GM18502 (cell line): ENCODE measurements at regions not wholly inside any gene's neighbourhood (a gene's known extent, or its start where the extent isn't known, plus 50 kb on each side); places are given as distances from the start of the nearest gene placed in this dataset.

ENCODE experiments used
- ATAC-seq: cut with Tn5 transposase; IDR thresholded peaks from one replicate; pipeline ENCODE4 v1.9.1; 2021; ENCODE audit warnings: mild to moderate bottlenecking; ENCODE audit not compliant: unreplicated experiment, poor library complexity

DNA sequence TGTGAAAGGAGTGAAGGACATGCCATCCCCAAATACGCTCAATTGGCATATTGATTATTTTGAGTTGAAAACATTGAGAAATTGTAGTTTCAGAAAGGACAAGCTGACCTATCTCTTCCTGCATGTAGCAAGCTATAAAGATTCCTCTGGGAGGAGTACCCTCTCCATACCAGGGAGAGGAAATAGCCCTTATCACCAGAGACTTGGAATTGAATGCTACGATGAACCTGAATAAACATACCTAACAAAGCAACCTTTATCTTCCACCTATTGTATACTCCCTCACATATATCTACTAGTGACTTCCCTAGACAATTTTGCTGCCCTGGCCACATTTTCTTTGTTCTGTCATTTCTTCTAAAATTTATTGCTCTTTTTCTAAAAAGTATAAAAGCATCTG lies 150.2 kb upstream of the EEPD1 start:
- no peak for ATAC-seq

DNA sequence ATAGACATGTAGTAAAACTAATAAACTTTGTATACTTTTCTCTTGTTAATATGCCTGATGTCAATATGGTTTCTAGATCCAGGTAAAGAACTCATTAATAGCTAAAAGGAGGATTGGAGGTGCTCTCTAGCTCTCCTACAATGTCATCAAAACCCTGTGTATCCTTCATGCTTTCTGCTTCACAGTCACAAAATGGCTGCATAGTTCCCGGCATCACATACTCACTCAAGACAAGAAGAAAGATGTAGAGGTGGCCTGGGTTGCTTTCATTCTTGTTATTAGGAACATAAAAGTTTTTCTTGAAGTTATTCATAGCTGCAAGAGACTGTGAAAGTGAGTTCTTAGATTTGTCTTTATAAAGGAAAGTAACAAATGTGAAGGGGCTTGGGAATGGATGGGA lies 149.7 kb upstream of the EEPD1 start:
- ATAC-seq, result no peak

DNA sequence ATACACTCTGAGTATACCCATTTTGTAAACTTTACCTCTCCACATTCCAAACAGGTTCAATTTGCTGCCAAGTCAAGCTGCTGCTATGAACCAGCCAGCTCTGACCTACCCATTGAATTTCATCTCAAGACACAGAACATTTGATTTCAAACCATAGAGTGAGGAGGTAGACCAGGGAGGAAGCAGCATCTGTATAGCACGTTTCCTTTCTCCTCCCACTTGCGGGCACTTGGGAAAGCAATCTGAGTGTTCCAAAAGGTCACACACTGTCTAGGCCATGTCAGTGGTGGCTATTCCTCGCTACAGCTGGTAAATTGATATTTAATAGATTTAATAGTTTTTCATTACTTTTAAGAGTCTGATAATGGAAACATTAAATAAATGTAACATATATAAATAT lies 147.8 kb upstream of the EEPD1 start:
- ATAC-seq, result no peak

GRCh38 chr7:36005876-36006275 lies 147.2 kb upstream of the EEPD1 start:
- no peak for ATAC-seq

DNA sequence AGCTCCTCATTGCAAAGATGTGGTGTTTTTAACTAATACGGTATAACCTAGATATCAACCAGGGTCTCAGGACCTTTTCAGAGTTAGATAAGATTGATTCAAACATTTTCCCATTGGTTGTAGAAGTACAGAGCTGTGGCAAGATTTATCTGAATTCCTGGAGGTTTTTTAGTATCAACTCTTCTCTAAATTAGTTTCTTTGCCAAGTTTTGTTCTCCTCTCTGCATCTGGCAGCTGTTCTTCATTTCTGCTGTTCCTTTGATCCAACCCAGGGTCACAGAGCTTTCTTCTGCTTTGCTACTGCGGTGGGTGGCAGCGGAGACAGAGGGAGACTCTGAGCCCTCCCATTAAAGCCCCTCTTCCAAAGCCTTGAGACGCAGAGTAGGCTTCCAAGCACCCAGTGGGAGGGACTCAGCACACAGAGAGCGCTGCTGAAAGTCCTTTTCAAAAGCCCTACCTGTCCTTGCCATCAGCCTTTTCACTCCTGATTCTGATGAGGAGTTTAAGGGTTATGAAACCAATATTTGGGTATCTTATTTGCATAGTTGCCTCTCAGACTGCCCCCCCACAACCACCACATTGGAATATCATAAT lies 146.3 kb upstream of the EEPD1 start:
- no peak for ATAC-seq

GRCh38 chr7:36010656-36011587 lies 142.1 kb upstream of the EEPD1 start:
- no peak for ATAC-seq

GRCh38 chr7:36011588-36011965 lies 141.5 kb upstream of the EEPD1 start:
- no peak for ATAC-seq

GRCh38 chr7:36013246-36014014 lies 139.6 kb upstream of the EEPD1 start:
- no peak for ATAC-seq

GRCh38 chr7:36014961-36015360 lies 138.1 kb upstream of the EEPD1 start:
- no peak for ATAC-seq

- no peak for ATAC-seq
These were observed 137.3 kb upstream of the EEPD1 start for GRCh38 chr7:36015733-36016132.

DNA sequence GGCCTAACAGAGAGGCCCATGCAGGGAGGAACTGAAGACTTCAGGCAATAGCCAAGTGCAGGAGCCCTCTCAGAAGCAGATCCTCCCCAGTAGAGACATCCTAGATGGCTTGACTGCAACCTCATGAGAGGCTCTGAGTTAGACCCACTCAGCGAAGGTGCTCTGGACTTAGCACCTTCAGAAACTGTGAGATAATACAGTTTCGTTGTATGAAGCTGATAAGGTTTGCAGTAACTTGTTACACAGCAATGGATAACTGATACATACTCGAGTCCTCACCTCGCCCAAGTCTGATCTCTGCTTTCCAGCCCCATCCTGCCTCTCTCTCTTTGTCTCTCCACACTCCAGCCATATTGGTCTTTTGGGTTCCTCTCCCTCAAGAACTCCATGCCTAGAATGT lies 136.4 kb upstream of the EEPD1 start:
- ATAC-seq, result no peak

- ATAC-seq, result no peak
These were observed 135.9 kb upstream of the EEPD1 start for GRCh38 chr7:36017111-36017510.

- no peak for ATAC-seq
These were observed 134.1 kb upstream of the EEPD1 start for GRCh38 chr7:36018816-36019484.

GRCh38 chr7:36019538-36019937 lies 133.5 kb upstream of the EEPD1 start:
- no peak for ATAC-seq

- ATAC-seq, result no peak
These were observed 133.1 kb upstream of the EEPD1 start for GRCh38 chr7:36019980-36020379.

DNA sequence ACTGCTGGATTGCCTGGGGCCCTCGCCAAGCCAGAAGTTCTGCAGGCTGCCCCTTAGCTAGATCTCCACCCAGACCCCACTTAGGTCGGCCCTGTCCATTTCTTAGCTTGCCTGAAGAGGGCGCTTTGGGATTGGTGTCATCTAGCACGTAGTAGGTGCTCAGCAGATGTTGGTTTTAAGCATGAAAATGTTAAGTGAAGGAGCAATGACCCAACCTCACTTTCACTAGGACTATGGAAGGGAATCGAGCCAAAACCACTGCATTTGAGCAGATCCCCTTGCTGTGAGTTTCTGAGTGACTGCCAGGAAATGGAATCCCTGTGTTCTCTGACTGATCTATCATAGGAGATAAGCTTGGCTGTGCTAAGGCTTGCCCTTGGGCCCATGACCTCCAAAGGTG lies 131.7 kb upstream of the EEPD1 start:
- no peak for ATAC-seq

- ATAC-seq, result no peak
These were observed 131.0 kb upstream of the EEPD1 start for GRCh38 chr7:36021917-36022550.

DNA sequence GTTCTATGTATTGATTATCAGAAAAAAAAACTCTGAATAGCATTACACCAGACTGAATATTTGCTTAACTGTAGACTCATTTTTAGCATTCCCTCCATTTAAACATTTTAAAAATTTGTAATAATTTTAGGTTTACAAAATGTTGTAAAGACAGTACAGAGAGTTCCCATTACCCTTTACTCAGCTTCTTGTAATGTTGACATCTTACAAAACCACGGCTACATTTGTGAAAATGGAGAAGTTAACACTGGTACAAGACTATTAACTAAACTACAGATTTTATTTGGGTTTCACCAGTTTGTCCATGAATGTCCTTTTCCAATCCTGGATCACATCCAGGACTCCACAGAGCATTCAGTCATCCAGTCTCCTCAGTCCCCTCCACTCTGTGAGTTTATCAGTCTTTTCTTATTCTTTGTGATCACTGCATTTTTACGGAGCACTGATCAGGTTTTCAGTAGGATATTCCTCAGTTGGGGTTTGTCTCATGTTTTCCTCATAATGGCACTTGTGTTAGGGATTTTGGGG lies 130.0 kb upstream of the EEPD1 start:
- no peak for ATAC-seq

DNA sequence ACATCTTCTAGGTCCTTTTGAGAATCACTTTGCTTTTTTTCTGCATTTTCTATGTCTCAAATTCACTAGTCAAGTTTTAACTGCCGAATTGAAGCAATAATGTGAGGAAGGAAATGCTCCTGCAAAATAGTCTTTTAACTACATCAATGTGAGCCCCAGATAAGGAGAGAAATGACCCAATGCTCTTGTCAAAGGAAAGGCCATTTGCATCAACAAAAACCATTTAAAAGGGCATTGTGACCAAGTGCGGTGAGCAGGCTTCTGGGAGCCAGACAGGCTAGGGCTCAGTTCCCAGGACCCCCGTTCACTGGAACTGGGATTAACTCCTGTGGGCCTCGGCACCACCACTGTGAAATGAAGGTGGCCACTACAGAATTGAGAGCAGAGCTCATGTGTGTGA lies 127.9 kb upstream of the EEPD1 start:
- ATAC-seq, result no peak

GRCh38 chr7:36029311-36029710 lies 123.7 kb upstream of the EEPD1 start:
- ATAC-seq, result no peak
